HUES6 (cell line): ENCODE measurements at regions not wholly inside any gene's neighbourhood (a gene's known extent, or its start where the extent isn't known, plus 50 kb on each side); places are given as distances from the start of the nearest gene placed in this dataset.
"Not testable (repeated sequence)": the region's sequence is repeated elsewhere in the genome, so short reads cannot be mapped to it uniquely, and the experiment has no call there.

Source experiments
- H3K27ac ChIP-seq: 2 replicates; pipeline ENCODE4 v1.7.0; 2013; ENCODE audit warnings: low read depth, mild to moderate bottlenecking, low read length, inconsistent platforms
- H3K27me3 ChIP-seq: 2 replicates; pipeline ENCODE4 v1.6.1; 2013; ENCODE audit warnings: low read length; ENCODE audit not compliant: control insufficient read depth, insufficient read depth
- H3K36me3 ChIP-seq: 2 replicates; pipeline ENCODE4 v1.6.1; 2013; ENCODE audit warnings: low read length; ENCODE audit not compliant: control insufficient read depth, insufficient read depth
- H3K4me1 ChIP-seq: 2 replicates; pipeline ENCODE4 v1.6.1; 2013; ENCODE audit warnings: low read length; ENCODE audit not compliant: control insufficient read depth, insufficient read depth
- H3K4me3 ChIP-seq: 2 replicates; pipeline ENCODE4 v1.5.1; 2013; ENCODE audit warnings: low read depth, low read length
- H3K9ac ChIP-seq: one replicate; pipeline ENCODE4 v1.6.1; 2013; ENCODE audit warnings: mild to moderate bottlenecking, low read length
- H3K9me3 ChIP-seq: 2 replicates; pipeline ENCODE4 v1.6.1; 2013; ENCODE audit warnings: low read depth, low read length; ENCODE audit not compliant: control insufficient read depth, insufficient read depth

- Histone ChIP-seq H3K27me3 (no peaks in the 10 kb centered on the region), H3K9me3 (peaks cover 8% of the 10 kb centered on the region), H3K4me3 (no peak overlapping the region), H3K4me1 (peaks cover 4% of the 10 kb centered on the region; the same call in 1 of the 2 replicates), H3K9ac (no peak overlapping the region), H3K27ac (no peak overlapping the region), H3K36me3 (no peaks in the 10 kb centered on the region)
These were observed 623.9 kb downstream of the DOK5 start for GRCh38 chr20:55099251-55099650.

- Histone ChIP-seq H3K27ac (no peak overlapping the region), H3K36me3 (no peaks in the 10 kb centered on the region), H3K27me3 (no peaks in the 10 kb centered on the region), H3K9me3 (peaks cover 6% of the 10 kb centered on the region), H3K9ac (no peak overlapping the region), H3K4me1 (no peaks in the 10 kb centered on the region), H3K4me3 (no peak overlapping the region)
These were observed 622.2 kb downstream of the DOK5 start for GRCh38 chr20:55097621-55098020.

GRCh38 chr20:55095745-55096400 lies 620.5 kb downstream of the DOK5 start:
- Histone ChIP-seq H3K9me3 (peaks cover 6% of the 10 kb centered on the region), H3K4me3 (no peak overlapping the region), H3K27me3 (no peaks in the 10 kb centered on the region), H3K9ac (no peak overlapping the region), H3K27ac (no peak overlapping the region), H3K36me3 (no peaks in the 10 kb centered on the region), H3K4me1 (no peaks in the 10 kb centered on the region)

DNA sequence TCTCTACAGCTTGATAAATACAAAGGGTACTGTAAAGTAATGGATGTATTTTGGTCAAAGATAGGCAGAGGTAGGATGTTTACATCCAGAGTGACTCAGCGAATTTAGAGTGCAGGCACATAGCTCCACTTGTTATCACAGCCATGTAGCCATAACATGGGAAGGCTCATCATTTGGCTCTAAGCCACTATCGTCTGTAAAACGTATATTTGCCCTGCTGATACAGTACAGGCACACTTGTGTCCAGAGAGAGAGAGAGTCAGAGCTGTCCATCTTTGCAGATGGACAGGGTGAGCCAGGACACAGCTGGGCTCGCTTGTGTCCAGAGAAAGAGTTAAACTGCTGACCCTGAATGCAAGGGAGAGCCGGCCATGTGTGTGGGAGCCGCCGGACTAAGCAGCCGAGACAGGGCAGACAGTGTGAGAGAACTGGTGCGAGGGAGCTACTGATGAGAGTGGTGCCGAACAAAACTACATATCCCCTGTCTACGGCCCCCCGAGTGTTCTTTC lies 619.0 kb downstream of the DOK5 start:
- H3K36me3 ChIP-seq, result no peaks in the 10 kb centered on the region
- peaks cover 4% of the 10 kb centered on the region for H3K9me3 ChIP-seq
- H3K27ac ChIP-seq, result no peak overlapping the region
- H3K9ac ChIP-seq, result no peak overlapping the region
- H3K27me3 ChIP-seq, result no peaks in the 10 kb centered on the region
- H3K4me1 ChIP-seq, result no peaks in the 10 kb centered on the region
- H3K4me3 ChIP-seq, result no peak overlapping the region

DNA sequence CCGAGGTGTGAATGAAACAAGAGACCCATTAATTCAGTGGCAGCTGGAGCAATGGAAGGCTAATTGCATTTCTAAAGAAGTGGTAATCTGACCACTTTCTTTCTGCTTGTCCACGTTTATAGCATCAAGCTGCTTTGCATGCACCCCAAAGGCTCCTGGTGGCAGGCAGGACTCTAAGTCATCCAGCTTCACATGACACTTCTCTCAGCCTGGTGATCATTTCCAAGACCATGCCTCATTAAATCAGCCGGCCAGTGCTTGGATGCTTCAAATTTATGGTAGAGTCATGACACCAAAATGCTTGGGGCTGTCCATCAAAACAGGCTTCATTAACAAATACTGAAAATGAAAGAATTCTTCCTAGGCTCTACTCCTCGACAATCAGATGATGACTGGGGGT lies 614.9 kb downstream of the DOK5 start:
- no peak overlapping the region for H3K4me3 ChIP-seq
- H3K4me1 ChIP-seq, result no peaks in the 10 kb centered on the region
- H3K36me3 ChIP-seq, result no peaks in the 10 kb centered on the region
- H3K27ac ChIP-seq, result no peak overlapping the region
- H3K27me3 ChIP-seq, result no peaks in the 10 kb centered on the region
- H3K9me3 ChIP-seq, result peaks cover 4% of the 10 kb centered on the region
- H3K9ac ChIP-seq, result no peak overlapping the region

DNA sequence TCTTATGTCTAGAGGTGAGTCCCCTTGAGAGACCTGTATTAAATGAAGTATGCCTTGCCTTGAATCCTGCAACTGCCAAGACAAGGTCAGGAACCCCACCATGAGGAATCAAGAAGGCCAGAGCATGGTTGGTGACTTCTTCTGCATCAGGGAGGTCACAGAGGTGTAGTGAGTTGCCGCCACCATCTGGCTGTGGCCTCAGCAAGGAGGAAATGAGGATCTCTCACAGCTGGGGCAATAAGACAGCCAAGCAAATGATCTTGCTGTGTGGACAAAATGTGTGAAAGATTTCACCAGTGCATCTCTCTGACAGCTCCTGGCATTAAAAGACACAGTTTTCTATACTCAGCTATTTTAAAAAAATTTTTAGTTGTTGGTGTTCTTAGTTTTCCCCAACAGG lies 611.0 kb downstream of the DOK5 start:
- Histone ChIP-seq H3K4me1 (no peaks in the 10 kb centered on the region), H3K27ac (no peak overlapping the region), H3K9me3 (no peaks in the 10 kb centered on the region), H3K27me3 (no peaks in the 10 kb centered on the region), H3K4me3 (no peak overlapping the region), H3K9ac (no peak overlapping the region), H3K36me3 (no peaks in the 10 kb centered on the region)

DNA sequence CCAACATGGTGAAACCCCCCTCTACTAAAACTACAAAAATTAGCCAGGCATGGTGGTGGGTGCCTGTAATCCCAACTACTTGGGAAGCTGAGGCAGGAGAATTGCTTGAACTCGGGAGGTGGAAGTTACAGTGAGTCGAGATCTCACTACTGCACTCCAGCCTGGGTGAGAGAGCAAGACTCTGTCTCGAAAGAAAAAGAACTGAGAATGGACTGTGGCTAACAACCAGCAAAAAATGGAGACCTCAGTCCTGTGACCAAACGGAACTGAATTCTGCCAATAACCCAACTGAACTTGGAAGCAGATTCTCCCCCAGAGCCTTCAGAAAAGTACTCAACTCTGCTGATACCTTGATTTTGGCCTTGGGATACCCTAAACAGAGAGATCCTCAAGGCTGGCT lies 604.5 kb downstream of the DOK5 start:
- Histone ChIP-seq H3K36me3 (no peaks in the 10 kb centered on the region), H3K9me3 (no peaks in the 10 kb centered on the region), H3K4me3 (no peak overlapping the region), H3K9ac (no peak overlapping the region), H3K27me3 (no peaks in the 10 kb centered on the region), H3K4me1 (no peaks in the 10 kb centered on the region), H3K27ac (no peak overlapping the region)

DNA sequence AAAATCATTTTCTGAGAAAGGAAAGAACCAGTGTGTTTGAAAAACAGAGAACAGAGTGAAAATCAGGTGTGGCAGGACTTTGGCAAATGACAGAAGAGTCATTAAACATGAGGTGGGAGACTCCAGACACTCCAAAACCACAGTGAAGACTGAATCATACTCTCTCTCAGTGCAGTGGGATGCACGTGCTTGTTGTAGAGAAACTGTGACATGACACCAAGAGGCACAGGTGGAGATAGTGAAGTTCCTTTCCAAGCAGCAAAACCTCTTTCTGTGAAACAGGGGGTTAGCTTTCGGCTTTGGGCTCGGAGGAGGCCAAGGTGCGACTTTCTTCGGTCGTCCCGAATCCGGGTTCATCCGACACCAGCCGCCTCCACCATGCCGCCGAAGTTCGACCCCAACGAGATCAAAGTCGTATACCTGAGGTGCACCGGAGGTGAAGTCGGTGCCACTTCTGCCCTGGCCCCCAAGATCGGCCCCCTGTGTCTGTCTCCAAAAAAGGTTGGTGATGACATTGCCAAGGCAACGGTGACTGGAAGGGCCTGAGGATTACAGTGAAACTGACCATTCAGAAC lies 599.0 kb downstream of the DOK5 start:
- not testable (repeated sequence) for H3K4me3 ChIP-seq, H3K4me1 ChIP-seq, H3K36me3 ChIP-seq, H3K27ac ChIP-seq, H3K9me3 ChIP-seq, H3K27me3 ChIP-seq, H3K9ac ChIP-seq

- H3K9me3 ChIP-seq, result no peaks in the 10 kb centered on the region
- no peaks in the 10 kb centered on the region for H3K4me1 ChIP-seq
- H3K27me3 ChIP-seq, result no peaks in the 10 kb centered on the region
- no peak overlapping the region for H3K9ac ChIP-seq
- H3K27ac ChIP-seq, result no peak overlapping the region
- H3K36me3 ChIP-seq, result no peaks in the 10 kb centered on the region
- H3K4me3 ChIP-seq, result no peak overlapping the region
These were observed 594.6 kb downstream of the DOK5 start for GRCh38 chr20:55070001-55070400.

DNA sequence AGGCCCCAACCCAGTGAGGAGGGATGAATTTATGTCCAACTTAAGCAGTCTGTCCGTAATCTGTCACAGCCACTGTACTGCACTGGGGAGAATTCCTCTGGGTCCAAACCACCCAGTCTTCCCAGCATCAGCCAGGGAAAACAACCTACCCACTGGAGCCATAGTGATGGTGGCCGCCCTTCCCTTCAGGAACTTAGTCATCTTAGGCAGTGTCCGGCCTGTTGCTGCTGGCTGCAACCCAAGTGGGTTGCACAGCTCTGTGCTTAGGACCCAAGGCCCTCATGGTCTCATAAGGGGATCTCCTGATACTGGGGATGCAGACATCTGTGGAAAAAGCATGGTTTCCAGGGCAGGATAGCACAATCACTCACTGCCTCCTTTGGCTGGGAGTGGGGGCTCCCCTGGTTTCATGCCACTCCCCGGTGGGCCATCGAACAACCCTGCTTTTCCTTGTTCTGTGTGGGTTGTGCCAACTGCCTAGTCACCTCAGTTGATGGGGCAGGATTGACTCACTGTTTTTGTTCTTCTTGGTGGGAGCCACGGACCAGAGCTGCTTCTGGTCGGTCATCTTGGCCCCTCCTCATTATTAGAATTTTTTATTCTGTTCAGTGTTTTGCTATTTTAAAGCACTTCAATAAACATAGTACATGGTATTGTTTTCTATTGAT lies 591.9 kb downstream of the DOK5 start:
- Histone ChIP-seq H3K27ac (no peak overlapping the region), H3K4me3 (no peak overlapping the region), H3K9me3 (peaks cover 3% of the 10 kb centered on the region; the same call in 1 of the 2 replicates), H3K9ac (no peak overlapping the region), H3K27me3 (no peaks in the 10 kb centered on the region), H3K4me1 (no peaks in the 10 kb centered on the region), H3K36me3 (no peaks in the 10 kb centered on the region)

- Histone ChIP-seq H3K9ac (no peak overlapping the region), H3K27ac (no peak overlapping the region), H3K4me1 (no peaks in the 10 kb centered on the region), H3K4me3 (no peak overlapping the region), H3K9me3 (no peaks in the 10 kb centered on the region), H3K36me3 (no peaks in the 10 kb centered on the region), H3K27me3 (no peaks in the 10 kb centered on the region)
These were observed 583.5 kb downstream of the DOK5 start for GRCh38 chr20:55058938-55059337.
